HepG2 (cell line): ENCODE measurements at regions not wholly inside any gene's neighbourhood (a gene's known extent, or its start where the extent isn't known, plus 50 kb on each side); places are given as distances from the start of the nearest gene placed in this dataset.

Experiments used
- ATAC-seq: fragments of 200-7000 bp; cut with Tn5 transposase; 3 replicates; pipeline ENCODE4 v1.9.1; 2020; ENCODE audit warnings: mild to moderate bottlenecking, moderate library complexity
- BruUV-seq: library from RNA; stranded (reverse); fragments of 400-500 nt; replicated peaks from 2 replicates; lab custom pipeline; 2021; lab: Mats Ljungman, UMichigan
- CTCF ChIA-PET: fragments of 300-600 bp; formaldehyde crosslinking; extraction: SDS; loops from one replicate; lab custom pipeline; 2021; ENCODE audit warnings: low total read pairs, inconsistent platforms, low intra/inter-chr PET ratio; lab: Yijun Ruan, JAX
- POLR2A ChIA-PET: fragments of 350-600 bp; sonication (Branson Sonifier 250); formaldehyde crosslinking; loops from one replicate; lab custom pipeline; 2020; ENCODE audit warnings: antibody characterized with exemption, inconsistent platforms; lab: Yijun Ruan, JAX
- DNase-seq: peaks from one replicate; pipeline ENCODE4 v3.0.0-alpha.2; 2015; ENCODE audit warnings: low spot score
- FAIRE-seq: peaks from 3 replicates; lab custom pipeline; 2011; peaks lifted over from hg19 to GRCh38; lab: Jason Lieb, UNC
- H2AFZ ChIP-seq: one replicate; pipeline ENCODE4 v1.6.1; 2011; ENCODE audit warnings: low read length, inconsistent platforms
- H3K27ac ChIP-seq: fragments of 300-600 bp; 3 replicates; pipeline ENCODE4 v1.8.0; 2011; ENCODE audit warnings: mixed run types, mild to moderate bottlenecking, mixed read lengths, low read length, inconsistent platforms; ENCODE audit not compliant: insufficient read depth; ENCODE audit errors: extremely low read length
- H3K27me3 ChIP-seq, 2 experiments: fragments of 200-600 bp in 1 of 2; 2 replicates in 1 of 2; 3 replicates in 1 of 2; pipeline versions ENCODE4 v1.6.0 to v1.8.0; 2011; ENCODE audit warnings: low read length in 2 of 2, mild to moderate bottlenecking in 2 of 2, moderate library complexity in 2 of 2, inconsistent platforms in 1 of 2; ENCODE audit not compliant: insufficient read depth in 2 of 2, control insufficient read depth in 1 of 2
- H3K36me3 ChIP-seq, 2 experiments: fragments of 200-600 bp in 1 of 2; replicated peaks in 1 of 2; 2 replicates in 1 of 2; 3 replicates in 1 of 2; pipeline versions ENCODE4 v1.5.1 to v1.8.0; 2011; ENCODE audit warnings: low read length in 2 of 2, inconsistent platforms in 1 of 2; ENCODE audit not compliant: insufficient read depth in 2 of 2, control insufficient read depth in 1 of 2
- H3K4me1 ChIP-seq: 2 replicates; pipeline ENCODE4 v1.5.1; 2012; ENCODE audit warnings: low read length, inconsistent platforms; ENCODE audit not compliant: insufficient read depth
- H3K4me2 ChIP-seq: 2 replicates; pipeline ENCODE4 v1.6.0; 2011; ENCODE audit warnings: low read depth, low read length, inconsistent platforms
- H3K4me3 ChIP-seq, 3 experiments: fragments of 200-600 bp in 1 of 3; sonication (generic), shearing (Covaris generic) in 1 of 3; replicated peaks in 1 of 3; 2 replicates each; pipeline ENCODE4 v1.5.1; 2011 to 2016; ENCODE audit warnings: low read length in 3 of 3, inconsistent platforms in 2 of 3, low read depth in 2 of 3, mild to moderate bottlenecking in 2 of 3, control low read depth in 1 of 3, mixed read lengths in 1 of 3; ENCODE audit not compliant: insufficient read depth in 1 of 3
- H3K79me2 ChIP-seq: one replicate; pipeline ENCODE4 v1.6.1; 2011; ENCODE audit warnings: low read length, inconsistent platforms; ENCODE audit not compliant: insufficient read depth
- H3K9ac ChIP-seq: 2 replicates; pipeline ENCODE4 v1.6.0; 2011; ENCODE audit warnings: mild to moderate bottlenecking, low read depth, low read length, inconsistent platforms; ENCODE audit not compliant: insufficient read depth
- H3K9me3 ChIP-seq: 2 replicates; pipeline ENCODE4 v1.5.1; 2012; ENCODE audit warnings: mild to moderate bottlenecking, low read length
- H4K20me1 ChIP-seq: 2 replicates; pipeline ENCODE4 v1.6.0; 2011; ENCODE audit warnings: inconsistent platforms, mild to moderate bottlenecking, low read length, moderate library complexity; ENCODE audit not compliant: insufficient read depth
- ATF6 ChIP-seq: sonication (generic); formaldehyde crosslinking; conservative IDR thresholded peaks from 2 replicates; pipeline ENCODE4 v1.4.0; 2020; ENCODE audit warnings: missing genetic modification reagents
- BHLHE40 ChIP-seq: IDR thresholded peaks from 2 replicates; pipeline ENCODE4 v1.6.1; 2011; ENCODE audit warnings: low read length, improper control_type of control experiment
- ELK4 ChIP-seq: sonication (generic); formaldehyde crosslinking; IDR thresholded peaks from 2 replicates; pipeline ENCODE4 v1.9.0; 2021; ENCODE audit warnings: missing genetic modification reagents, borderline replicate concordance
- FOSL1 ChIP-seq: sonication (generic); formaldehyde crosslinking; IDR thresholded peaks from 2 replicates; pipeline ENCODE4 v1.9.0; 2021; ENCODE audit warnings: missing genetic modification reagents, borderline replicate concordance
- LRRFIP1 ChIP-seq: sonication (generic); formaldehyde crosslinking; conservative IDR thresholded peaks from 2 replicates; pipeline ENCODE4 v1.4.0; 2020; ENCODE audit warnings: missing genetic modification reagents
- POLR2A ChIP-seq, 2 experiments: IDR thresholded peaks; 2 replicates each; pipeline ENCODE4 v1.6.1; 2011; ENCODE audit warnings: low read depth in 2 of 2, low read length in 2 of 2, mild to moderate bottlenecking in 1 of 2, moderate library complexity in 1 of 2; ENCODE audit not compliant: insufficient read depth in 1 of 2
- POLR2AphosphoS2 ChIP-seq: IDR thresholded peaks from 2 replicates; pipeline ENCODE4 v1.6.1; 2011; ENCODE audit warnings: low read depth, low read length, improper control_type of control experiment
- RAD21 ChIP-seq: fragments of 450-650 bp; formaldehyde crosslinking; IDR thresholded peaks from 2 replicates; pipeline ENCODE4 v1.5.0; 2020; ENCODE audit warnings: mild to moderate bottlenecking
- SIX4 ChIP-seq: sonication (generic); formaldehyde crosslinking; IDR thresholded peaks from 2 replicates; pipeline ENCODE4 v1.4.0; 2020; ENCODE audit warnings: missing genetic modification reagents
- SSRP1 ChIP-seq: IDR thresholded peaks from 2 replicates; pipeline ENCODE4 v1.6.1; 2016; ENCODE audit warnings: control low read depth
- YEATS2 ChIP-seq: sonication (generic); formaldehyde crosslinking; IDR thresholded peaks from 2 replicates; pipeline ENCODE4 v1.4.0; 2020; ENCODE audit warnings: missing genetic modification reagents, borderline replicate concordance
- ZFX ChIP-seq: sonication (generic); formaldehyde crosslinking; IDR thresholded peaks from 2 replicates; pipeline ENCODE4 v1.4.0; 2020; ENCODE audit warnings: mild to moderate bottlenecking, low read depth, missing genetic modification reagents, moderate library complexity
- ZHX2 ChIP-seq, 2 experiments: sonication (generic) in 1 of 2; formaldehyde crosslinking in 1 of 2; IDR thresholded peaks; 2 replicates each; pipeline versions ENCODE4 v1.6.1 to v1.9.0; 2014 to 2022; ENCODE audit warnings: antibody characterized with exemption in 1 of 2, borderline replicate concordance in 1 of 2, inconsistent platforms in 1 of 2, low read depth in 1 of 2, missing genetic modification reagents in 1 of 2
- ZNF143 ChIP-seq: sonication (generic); formaldehyde crosslinking; IDR thresholded peaks from 2 replicates; pipeline ENCODE4 v1.4.0; 2020; ENCODE audit warnings: missing genetic modification reagents
- WGBS: methylation state at CpG from one replicate; pipeline ENCODE4 v1.1.6; 2017; ENCODE audit warnings: low lambda C conversion rate; 5-methylcytosine and 5-hydroxymethylcytosine counted together
- in situ Hi-C: cut with HindIII; loops from 2 replicates; pipeline ENCODE4 v1.10.0; 2017; ENCODE audit warnings: low pct_unique_long_range_greater_than_20kb; ENCODE audit not compliant: extremely low pct_ligation_motif_present
- intact Hi-C: fragments of 100-400 bp; cut with micrococcal nuclease; formaldehyde crosslinking; loops from one replicate; pipeline ENCODE4 v1.10.0; 2022; ENCODE audit not compliant: unreplicated experiment

GRCh38 chr2:34998741-34999140 is 1356.8 kb upstream of the CRIM1 start:
- BruUV-seq: no TSS peak
- DNase-seq (no peak), FAIRE-seq (no peak), ATAC-seq (no peak)
- intact Hi-C loops (no loop called here), in situ Hi-C loops (no loop called here)
- no peaks in the 10 kb centered on the region for H3K27me3 ChIP-seq
- no peak overlapping the region for H3K4me2 ChIP-seq
- ChIA-PET POLR2A (no interaction called here), CTCF (no interaction called here)
- 2% methylated on average over 5 of the region's 5 CpGs for WGBS
- H3K36me3 ChIP-seq: no peaks in the 10 kb centered on the region
- peaks cover 15% of the 10 kb centered on the region for H3K9me3 ChIP-seq
- H2AFZ ChIP-seq: no peak overlapping the region
- TF ChIP-seq ELK4: no peak
- TF ChIP-seq YEATS2: no peak
- no peak for TF ChIP-seq RAD21 (CRISPR knock-in tag)
- no peak for TF ChIP-seq BHLHE40
- no peak for TF ChIP-seq ATF6 (CRISPR knock-in tag)
- no peak for TF ChIP-seq SIX4 (CRISPR knock-in tag)
- TF ChIP-seq LRRFIP1: no peak
- no peak for TF ChIP-seq POLR2AphosphoS2
- TF ChIP-seq ZNF143 (CRISPR knock-in tag): no peak
- no peak for TF ChIP-seq ZFX (CRISPR knock-in tag)
- TF ChIP-seq FOSL1 (CRISPR knock-in tag): no peak
- no peak for TF ChIP-seq POLR2A (IDR thresholded peaks at IDR 0.05; ENCODE audit: insufficient read depth in 1 of 2, low read depth in 2 of 2, low read length in 2 of 2)
- TF ChIP-seq SSRP1 (CRISPR knock-in tag): no peak
- no peak for TF ChIP-seq ZHX2 (IDR thresholded peaks at IDR 0.05; ENCODE audit: low read depth)
- TF ChIP-seq ZHX2 (CRISPR knock-in tag; IDR thresholded peaks at IDR 0.05; ENCODE audit: borderline replicate concordance): no peak
- H3K79me2 ChIP-seq: no peaks in the 10 kb centered on the region
- H3K9ac ChIP-seq: no peak overlapping the region
- no peaks in the 10 kb centered on the region for H3K4me1 ChIP-seq
- no peak overlapping the region for H3K27ac ChIP-seq
- H4K20me1 ChIP-seq: no peaks in the 10 kb centered on the region
- no peak overlapping the region for H3K4me3 ChIP-seq
